VCaP (cell line): ENCODE measurements at regions not wholly inside any gene's neighbourhood (a gene's known extent, or its start where the extent isn't known, plus 50 kb on each side); places are given as distances from the start of the nearest gene placed in this dataset.

Source experiments
- H3K27ac ChIP-seq: fragments of 450-650 bp; 2 replicates; pipeline ENCODE4 v1.5.1; 2017
- CTCF ChIP-seq: fragments of 450-650 bp; conservative IDR thresholded peaks from 2 replicates; pipeline ENCODE4 v1.5.1; 2017; ENCODE audit warnings: mild to moderate bottlenecking, moderate library complexity

GRCh38 chr21:28324690-28325089 is 668.0 kb downstream of the LTN1 start:
- H3K27ac ChIP-seq: no peak overlapping the region
- TF ChIP-seq CTCF: no peak

GRCh38 chr21:28317177-28317950 is 675.3 kb downstream of the LTN1 start:
- H3K27ac ChIP-seq: no peak overlapping the region
- TF ChIP-seq CTCF: no peak

GRCh38 chr21:28311411-28312190 is 681.1 kb downstream of the LTN1 start:
- peak overlapping the region; percentile 55 for H3K27ac ChIP-seq
- no peak for TF ChIP-seq CTCF

- no peak for TF ChIP-seq CTCF
- H3K27ac ChIP-seq: peak overlapping the region; percentile 55
Observed at GRCh38 chr21:28310711-28311110, 682.0 kb downstream of the LTN1 start.

- peak overlapping the region; percentile 55 for H3K27ac ChIP-seq
- TF ChIP-seq CTCF: no peak
Observed at GRCh38 chr21:28310171-28310685, 682.4 kb downstream of the LTN1 start.

GRCh38 chr21:28309596-28309995 is 683.1 kb downstream of the LTN1 start:
- no peak for TF ChIP-seq CTCF
- H3K27ac ChIP-seq: peak overlapping the region; percentile 55

GRCh38 chr21:28308516-28308915 is 684.2 kb downstream of the LTN1 start:
- H3K27ac ChIP-seq: peak overlapping the region; percentile 23; the same call in 1 of the 2 replicates

More at GRCh38 chr21:28308516-28308915, 684.2 kb downstream of the LTN1 start:
- no peak for TF ChIP-seq CTCF
